ENCODE measurements at regions not wholly inside any gene's neighbourhood (a gene's known extent, or its start where the extent isn't known, plus 50 kb on each side); places are given as distances from the start of the nearest gene placed in this dataset.

GRCh38 chr4:106425576-106425975 is 57.0 kb upstream of the GIMD1 start:
- DNase-seq (ENCODE audit: low spot score), result no peak

DNA sequence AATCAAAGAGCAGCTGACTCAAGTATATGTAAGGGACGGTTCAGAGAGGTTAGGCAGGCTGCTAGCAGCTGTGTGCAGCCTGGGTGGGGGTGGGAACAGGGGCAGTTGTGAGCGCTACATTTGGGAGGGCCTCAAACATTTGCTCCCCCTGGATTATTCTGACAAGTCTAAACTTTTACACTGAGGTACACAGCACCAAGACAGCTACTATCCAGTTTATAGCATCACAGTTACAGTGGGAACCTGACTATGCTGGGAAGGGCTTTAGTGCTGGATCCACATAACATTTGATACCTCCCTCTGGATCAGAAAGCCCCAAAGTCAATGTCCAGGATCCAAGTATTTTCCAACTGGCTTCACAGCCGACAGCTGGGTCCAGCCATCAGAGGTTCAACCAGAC is 55.8 kb upstream of the GIMD1 start:
- no peak for DNase-seq (ENCODE audit: low spot score)

DNA sequence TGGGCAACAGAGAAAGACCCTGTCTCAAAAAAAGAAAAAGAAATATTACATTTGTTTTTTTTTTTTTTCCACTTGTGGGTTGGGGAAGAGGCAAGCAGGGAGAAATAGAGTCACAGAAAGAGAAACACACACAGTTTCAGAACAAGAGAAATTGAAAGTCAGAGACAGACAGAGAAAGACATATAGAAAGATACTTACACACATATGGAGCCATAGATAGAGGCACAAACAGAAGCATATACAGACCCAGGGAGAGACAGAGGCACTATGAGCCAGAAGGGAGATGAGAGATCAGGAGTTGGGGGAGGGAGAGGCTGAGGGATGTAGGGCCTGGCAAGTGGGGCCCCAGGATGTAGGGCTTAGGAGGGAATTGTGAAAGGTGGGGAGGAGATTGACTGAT is 55.2 kb upstream of the GIMD1 start:
- DNase-seq (ENCODE audit: low spot score), result no peak

- no peak for DNase-seq (ENCODE audit: low spot score)
Observed at GRCh38 chr4:106422766-106423165, 54.2 kb upstream of the GIMD1 start.

- DNase-seq (ENCODE audit: low spot score), result peak; percentile 60
Observed at GRCh38 chr4:106421441-106422296, 53.1 kb upstream of the GIMD1 start.

DNA sequence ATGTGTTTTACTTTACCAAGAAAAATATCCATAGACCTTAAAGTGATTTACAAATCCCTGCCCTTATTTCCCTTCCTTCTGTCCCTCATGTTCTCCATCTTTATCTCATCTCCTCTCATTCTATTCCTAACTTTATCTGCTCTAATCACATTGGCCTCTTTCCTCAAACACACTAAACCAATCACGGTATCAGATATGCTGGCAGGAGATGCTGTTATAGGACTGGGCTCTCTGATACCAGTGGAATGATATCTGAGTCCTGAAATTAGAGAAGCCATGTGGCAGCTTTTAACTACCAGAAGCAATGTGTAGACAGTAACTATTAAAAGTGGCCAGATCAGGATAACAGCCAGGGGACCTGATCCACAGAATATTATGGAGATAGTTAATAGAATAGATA is 49.9 kb upstream of the GIMD1 start:
- DNase-seq (ENCODE audit: low spot score), result no peak

All from kidney tubule cell (primary cell).